HG03432 (cell line): ENCODE measurements at regions not wholly inside any gene's neighbourhood (a gene's known extent, or its start where the extent isn't known, plus 50 kb on each side); places are given as distances from the start of the nearest gene placed in this dataset.

Experiments used
- ATAC-seq: cut with Tn5 transposase; IDR thresholded peaks from one replicate; pipeline ENCODE4 v1.9.1; 2021; ENCODE audit warnings: mild to moderate bottlenecking, moderate library complexity; ENCODE audit not compliant: unreplicated experiment

DNA sequence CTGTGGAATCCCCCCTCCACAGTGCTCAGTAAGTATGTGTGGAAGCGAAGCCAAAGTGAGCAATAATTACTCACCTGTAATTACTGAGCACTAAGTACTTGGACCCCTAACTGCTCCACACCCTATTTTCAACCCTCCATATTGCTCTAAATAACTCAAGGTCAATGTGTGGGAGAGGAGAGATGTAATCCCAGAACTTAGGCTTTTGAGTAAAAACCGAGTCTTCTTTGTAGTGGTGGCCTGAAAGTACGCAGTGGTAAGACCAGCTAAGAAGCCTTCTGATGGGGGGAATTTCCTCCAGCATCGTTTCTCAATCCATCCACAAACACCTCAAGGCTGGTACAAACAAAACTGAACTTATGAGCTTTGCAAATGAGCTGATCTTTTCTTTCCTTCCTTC lies 551.6 kb downstream of the ZEB2 start:
- ATAC-seq = no peak

GRCh38 chr2:143965493-143966164 lies 554.3 kb downstream of the ZEB2 start:
- no peak for ATAC-seq

DNA sequence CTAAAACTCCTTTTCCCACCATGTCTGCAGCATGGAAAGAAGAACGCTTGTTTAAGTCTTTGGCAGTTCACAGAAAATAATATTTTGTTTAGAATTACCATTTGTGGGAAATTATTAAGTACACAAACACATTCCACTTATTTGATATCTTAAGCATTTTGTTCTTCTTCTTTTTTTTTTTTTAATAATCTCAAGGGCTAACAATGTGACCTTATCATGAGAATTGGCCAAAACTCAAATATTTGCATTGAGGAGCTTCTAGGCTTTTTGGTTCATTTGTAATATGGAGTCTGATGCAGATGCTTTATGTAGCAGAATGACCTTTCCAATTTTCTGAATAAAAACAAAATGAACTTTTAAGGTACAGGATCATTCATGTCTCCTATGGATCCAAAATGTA lies 555.0 kb downstream of the ZEB2 start:
- ATAC-seq = no peak

DNA sequence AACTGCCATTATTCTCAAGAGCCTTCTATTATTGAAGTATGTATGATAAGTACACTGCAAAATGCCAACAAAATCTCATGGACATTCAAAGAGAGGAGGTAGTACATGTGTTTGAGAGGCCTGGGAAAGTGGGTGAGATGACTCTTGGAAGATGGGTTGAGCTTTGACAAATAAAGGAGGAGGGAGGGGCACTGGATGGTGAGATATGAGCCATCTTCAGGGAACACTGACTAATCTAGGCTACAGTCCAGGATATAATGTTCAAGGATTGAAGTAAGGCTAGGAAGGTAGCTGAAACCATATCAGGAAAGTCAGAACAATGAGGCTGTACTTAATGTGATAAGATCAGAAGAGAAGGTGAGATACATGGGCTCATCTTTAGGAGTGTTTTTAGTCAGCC lies 559.7 kb downstream of the ZEB2 start:
- ATAC-seq = no peak

DNA sequence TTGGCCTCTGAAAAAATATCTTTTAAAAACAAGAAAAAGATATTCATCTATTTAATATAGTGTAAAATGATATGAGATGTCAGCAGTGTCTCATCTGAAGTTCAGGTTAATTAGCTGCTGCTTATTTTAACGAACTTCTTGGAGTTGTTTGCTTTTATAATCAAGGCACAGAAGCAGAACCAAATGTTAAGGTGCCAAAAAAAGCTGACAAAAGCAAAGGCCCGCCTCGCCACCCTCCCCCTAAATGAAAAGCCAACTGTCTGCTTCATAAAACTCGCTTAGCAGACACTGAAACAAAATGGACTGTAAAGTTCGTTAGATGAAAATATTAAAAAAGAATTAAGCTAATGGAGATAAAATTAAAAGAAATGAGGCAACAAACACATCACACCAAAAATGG lies 562.6 kb downstream of the ZEB2 start:
- no peak for ATAC-seq

DNA sequence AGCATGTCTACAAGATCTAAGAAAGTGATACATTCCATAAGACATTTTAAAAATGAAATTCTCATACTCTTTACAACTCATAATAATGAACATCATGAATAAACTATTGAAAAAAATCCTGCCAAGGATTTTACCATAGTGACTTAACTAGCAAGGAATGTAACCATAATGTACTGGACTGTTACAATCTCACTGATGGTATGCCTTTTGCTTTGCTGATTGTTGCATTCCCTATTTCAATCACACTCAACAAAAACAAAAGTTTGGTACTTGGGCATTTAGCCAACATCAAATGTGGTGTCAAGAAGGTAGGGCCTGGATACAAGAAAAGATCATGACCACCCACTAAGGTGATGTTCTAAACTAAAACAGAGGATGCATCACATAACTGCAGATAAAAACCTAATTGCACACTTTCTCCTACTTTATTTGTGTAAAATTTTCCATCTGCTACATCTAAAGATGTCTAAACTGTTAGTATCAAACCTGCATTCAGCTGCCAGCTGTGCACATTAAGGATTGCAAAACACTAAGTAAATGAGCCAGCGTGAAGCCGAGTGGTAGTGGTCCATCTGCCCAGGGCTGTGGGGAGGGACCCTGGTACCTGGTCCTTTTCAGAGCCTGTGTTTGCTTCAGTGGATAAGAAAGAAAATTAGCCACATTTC lies 564.4 kb downstream of the ZEB2 start:
- no peak for ATAC-seq

- no peak for ATAC-seq
These were observed 565.1 kb downstream of the ZEB2 start for GRCh38 chr2:143954844-143955243.

GRCh38 chr2:143954186-143954585 lies 565.7 kb downstream of the ZEB2 start:
- no peak for ATAC-seq

GRCh38 chr2:143953451-143954030 lies 566.4 kb downstream of the ZEB2 start:
- no peak for ATAC-seq

GRCh38 chr2:143952536-143952935 lies 567.4 kb downstream of the ZEB2 start:
- ATAC-seq = no peak

DNA sequence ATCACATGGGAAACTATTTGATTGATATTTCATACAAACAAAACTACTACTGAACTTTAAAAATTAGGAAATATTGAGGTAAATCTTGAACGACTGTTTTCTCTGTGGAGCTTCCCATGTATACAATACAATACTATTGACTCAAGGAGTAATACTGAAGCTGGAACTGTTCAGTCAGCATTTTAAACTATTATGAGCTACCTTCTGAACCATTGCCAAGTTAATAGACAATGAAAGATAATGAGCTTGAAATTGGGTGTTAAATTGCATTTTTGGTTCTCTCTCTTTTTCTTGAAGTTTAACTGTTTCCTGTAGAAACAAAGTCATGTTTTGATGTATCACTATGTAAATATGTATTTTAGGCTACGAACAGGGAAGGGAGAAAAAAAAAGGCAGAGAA lies 569.2 kb downstream of the ZEB2 start:
- ATAC-seq = no peak

GRCh38 chr2:143949121-143949848 lies 570.6 kb downstream of the ZEB2 start:
- ATAC-seq = peak; percentile 65

DNA sequence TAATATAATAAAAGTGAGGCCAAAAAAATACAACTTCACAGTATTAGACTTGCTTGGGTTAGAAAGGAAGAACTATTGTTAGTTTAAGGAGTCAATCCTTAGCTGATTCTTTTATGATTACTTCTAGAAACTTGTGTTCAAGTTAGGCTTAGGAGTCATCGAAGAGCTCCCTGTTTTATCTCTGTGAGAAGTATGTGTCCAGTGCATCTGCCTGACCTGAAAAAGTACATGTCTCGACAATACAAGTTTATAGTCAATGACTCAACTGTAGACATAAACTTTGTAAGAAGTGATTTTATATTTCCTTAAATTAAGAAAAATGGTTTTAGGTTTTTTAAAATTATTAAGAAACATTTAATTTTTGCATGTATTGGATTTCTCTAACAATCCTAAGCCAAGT lies 571.2 kb downstream of the ZEB2 start:
- ATAC-seq = no peak

DNA sequence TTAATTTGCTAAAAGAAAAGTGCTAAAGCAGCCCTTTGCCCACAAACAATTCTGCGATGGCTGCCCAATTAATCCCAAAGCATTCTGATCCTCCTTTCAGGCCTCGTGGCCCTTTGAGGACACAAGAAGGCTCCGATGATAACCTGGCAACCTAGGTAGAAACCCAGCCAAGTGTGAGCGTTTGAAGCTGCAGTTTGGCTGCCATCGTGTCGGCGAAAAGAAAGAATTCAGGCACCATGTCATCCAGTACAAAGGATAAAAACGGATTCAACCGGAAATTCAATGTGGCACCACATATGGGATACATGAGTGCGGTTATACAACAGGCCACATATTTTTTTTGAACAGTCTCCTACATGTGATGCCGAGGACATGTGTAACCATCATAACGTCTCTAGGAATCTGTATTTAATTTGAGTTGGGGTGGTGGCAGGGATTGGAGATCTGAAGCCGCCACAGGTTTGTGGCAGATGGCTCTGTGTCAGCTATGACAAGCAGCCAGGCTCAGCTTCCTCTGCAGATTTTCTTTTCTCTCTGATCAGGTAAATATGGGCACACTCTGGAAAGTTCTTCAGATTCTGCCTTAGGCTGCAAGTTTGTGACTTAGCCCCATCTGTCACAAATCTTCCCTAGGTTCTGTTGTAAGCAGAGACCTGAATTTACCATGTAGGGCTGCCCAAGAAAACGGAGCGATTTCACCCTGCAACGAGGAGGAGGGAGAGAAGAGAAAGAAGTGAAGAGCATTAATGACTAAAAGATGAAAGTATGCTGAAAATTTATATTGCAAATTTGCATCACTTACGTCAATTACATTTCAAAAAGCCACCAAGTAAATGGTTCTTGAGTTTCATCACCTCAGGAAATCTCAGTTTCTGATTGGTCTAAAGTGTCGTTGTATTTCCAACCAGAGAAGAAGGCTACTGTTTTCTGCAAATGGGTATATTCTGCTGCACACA lies 573.2 kb downstream of the ZEB2 start:
- no peak for ATAC-seq

- no peak for ATAC-seq
These were observed 577.4 kb downstream of the ZEB2 start for GRCh38 chr2:143942486-143942885.

DNA sequence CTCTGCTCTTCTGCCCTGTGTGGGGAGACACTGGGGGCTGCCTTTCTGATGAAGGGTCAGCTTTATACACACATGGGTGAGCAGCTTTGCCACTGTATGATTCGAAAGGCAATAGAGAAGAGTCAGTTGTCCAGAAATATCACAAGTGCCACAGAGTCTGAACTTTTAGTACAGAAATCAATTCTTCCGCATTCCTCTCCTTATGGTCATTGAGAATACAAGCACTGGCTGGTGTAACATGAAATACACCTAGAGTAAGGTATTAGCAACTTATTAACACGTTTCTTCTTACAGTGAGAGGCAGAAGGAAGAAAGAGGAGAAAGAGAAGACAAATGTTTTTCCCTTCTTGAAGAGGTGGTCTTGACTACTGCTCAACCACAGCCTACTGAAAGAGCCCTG lies 579.2 kb downstream of the ZEB2 start:
- ATAC-seq = no peak

GRCh38 chr2:143939626-143940330 lies 580.1 kb downstream of the ZEB2 start:
- no peak for ATAC-seq

- ATAC-seq = peak; percentile 25
These were observed 582.1 kb downstream of the ZEB2 start for GRCh38 chr2:143937723-143938350.

GRCh38 chr2:143936848-143937722 lies 582.8 kb downstream of the ZEB2 start:
- ATAC-seq = peak; percentile 78
